ENCODE measurements at regions not wholly inside any gene's neighbourhood (a gene's known extent, or its start where the extent isn't known, plus 50 kb on each side); places are given as distances from the start of the nearest gene placed in this dataset.

GRCh38 chr12:66739940-66740651 lies 61.2 kb upstream of the GRIP1 start:
- Histone ChIP-seq H3K4me3 (no peak overlapping the region), H3K9me3 (replicated peaks) (no peaks in the 10 kb centered on the region), H3K36me3 (no peaks in the 10 kb centered on the region), H3K27ac (replicated peaks) (no peak overlapping the region), H3K4me1 (no peaks in the 10 kb centered on the region), H3K27me3 (ENCODE audit: low read depth) (no peaks in the 10 kb centered on the region)
- no peak for DNase-seq
- no peak for TF ChIP-seq CTCF (IDR thresholded peaks at IDR 0.05; ENCODE audit: borderline replicate concordance)
- intact Hi-C loops (cut with micrococcal nuclease), result no loop called here

DNA sequence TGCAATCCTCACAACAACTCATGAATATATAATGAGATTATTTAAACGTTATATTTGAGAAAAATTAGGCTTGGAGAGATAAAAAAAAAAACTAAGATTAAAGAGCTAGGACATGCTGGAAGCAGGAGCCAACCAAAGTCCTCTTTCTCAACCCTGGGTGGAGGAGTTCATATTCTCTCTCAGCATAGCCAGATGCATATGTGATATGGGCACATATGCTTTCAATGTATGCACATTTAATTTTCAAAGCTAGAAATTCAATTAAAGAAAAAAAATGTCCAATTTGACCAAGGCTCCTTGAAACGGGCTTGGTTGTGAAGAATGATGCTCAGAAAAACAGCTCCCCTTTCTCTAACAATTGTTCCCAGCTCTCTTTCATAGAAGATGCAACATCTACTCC lies 61.9 kb upstream of the GRIP1 start:
- no peaks in the 10 kb centered on the region for H3K9me3 ChIP-seq (replicated peaks)
- H3K27ac ChIP-seq (replicated peaks), result no peak overlapping the region
- no peaks in the 10 kb centered on the region for H3K36me3 ChIP-seq
- no peak for DNase-seq
- intact Hi-C loops (cut with micrococcal nuclease), result no loop called here
- no peaks in the 10 kb centered on the region for H3K27me3 ChIP-seq (ENCODE audit: low read depth)
- no peak for TF ChIP-seq CTCF (IDR thresholded peaks at IDR 0.05; ENCODE audit: borderline replicate concordance)
- H3K4me1 ChIP-seq, result no peaks in the 10 kb centered on the region
- H3K4me3 ChIP-seq, result no peak overlapping the region

DNA sequence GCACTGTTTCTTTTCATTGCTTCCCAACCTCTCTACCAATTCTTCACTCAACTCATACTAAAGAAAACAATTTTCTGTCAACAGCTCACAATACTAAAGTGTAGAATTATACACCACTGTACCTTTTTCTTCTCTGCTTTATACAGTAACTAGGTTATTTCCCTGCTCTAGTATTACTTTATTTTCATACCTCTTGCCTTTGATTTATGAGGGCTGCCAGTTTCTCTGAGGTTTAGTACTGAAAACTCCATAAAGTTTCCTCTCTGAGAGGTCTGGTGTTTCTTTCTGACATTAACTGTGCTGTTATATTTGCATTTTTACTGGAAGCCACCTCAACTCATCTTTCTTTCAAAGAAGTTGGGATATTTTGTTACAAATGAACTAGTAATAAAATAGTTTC lies 63.0 kb upstream of the GRIP1 start:
- H3K27ac ChIP-seq (replicated peaks), result no peak overlapping the region
- no peak for TF ChIP-seq CTCF (IDR thresholded peaks at IDR 0.05; ENCODE audit: borderline replicate concordance)

GRCh38 chr12:66742508-66743367 lies 63.9 kb upstream of the GRIP1 start:
- Histone ChIP-seq H3K4me3 (no peak overlapping the region), H3K27me3 (ENCODE audit: low read depth) (peaks cover 7% of the 10 kb centered on the region), H3K36me3 (no peaks in the 10 kb centered on the region), H3K9me3 (replicated peaks) (no peaks in the 10 kb centered on the region), H3K4me1 (no peaks in the 10 kb centered on the region), H3K27ac (replicated peaks) (no peak overlapping the region)
- no peak for TF ChIP-seq CTCF (IDR thresholded peaks at IDR 0.05; ENCODE audit: borderline replicate concordance)
- DNase-seq, result no peak
- intact Hi-C loops (cut with micrococcal nuclease), result no loop called here

More for the DNA sequence above, 63.0 kb upstream of the GRIP1 start:
- Histone ChIP-seq H3K9me3 (replicated peaks) (no peaks in the 10 kb centered on the region), H3K4me3 (no peak overlapping the region), H3K36me3 (no peaks in the 10 kb centered on the region), H3K4me1 (no peaks in the 10 kb centered on the region), H3K27me3 (ENCODE audit: low read depth) (peaks cover 7% of the 10 kb centered on the region)
- DNase-seq, result no peak
- intact Hi-C loops (cut with micrococcal nuclease), result no loop called here

DNA sequence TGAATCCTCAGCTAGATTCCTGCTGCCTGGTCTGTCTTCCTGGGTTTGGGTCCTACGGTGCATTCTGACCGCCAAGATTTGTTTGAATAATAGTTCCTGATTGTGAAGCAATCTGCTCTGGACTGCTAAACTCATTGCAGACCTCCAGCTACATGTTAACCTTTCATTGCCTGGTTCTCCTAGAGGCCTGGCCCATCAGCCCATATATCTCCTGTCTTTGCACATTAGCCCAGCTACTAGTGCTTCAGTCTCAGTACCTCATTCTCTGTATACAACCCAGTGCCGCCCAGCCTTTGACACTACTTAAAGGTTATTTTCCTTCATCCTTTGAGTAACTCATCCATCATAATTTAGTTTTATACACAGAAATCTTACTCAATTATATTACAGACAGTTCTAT lies 65.6 kb upstream of the GRIP1 start:
- intact Hi-C loops (cut with micrococcal nuclease), result no loop called here
- Histone ChIP-seq H3K36me3 (no peaks in the 10 kb centered on the region), H3K27ac (replicated peaks) (no peak overlapping the region), H3K4me1 (no peaks in the 10 kb centered on the region), H3K27me3 (ENCODE audit: low read depth) (peaks cover 16% of the 10 kb centered on the region), H3K9me3 (replicated peaks) (no peaks in the 10 kb centered on the region), H3K4me3 (no peak overlapping the region)
- DNase-seq, result no peak
- TF ChIP-seq CTCF (IDR thresholded peaks at IDR 0.05; ENCODE audit: borderline replicate concordance), result no peak

Measured in left ventricle myocardium inferior (tissue), 1 donor.